NCI-H2029 treated with DMSO at 0.1 percent for 48 hours (cell line): ENCODE measurements at regions not wholly inside any gene's neighbourhood (a gene's known extent, or its start where the extent isn't known, plus 50 kb on each side); places are given as distances from the start of the nearest gene placed in this dataset.

Experiments
- DNase-seq: peaks from one replicate; lab custom pipeline; 2025; lab: John Stamatoyannopoulos, UW

GRCh38 chr3:194769020-194769643 lies 83.4 kb downstream of the FAM43A start:
- peak; percentile 92 for DNase-seq

GRCh38 chr3:194772241-194773000 lies 86.7 kb downstream of the FAM43A start:
- no peak for DNase-seq

GRCh38 chr3:194773216-194773615 lies 87.5 kb downstream of the FAM43A start:
- no peak for DNase-seq

GRCh38 chr3:194773771-194774455 lies 88.2 kb downstream of the FAM43A start:
- no peak for DNase-seq

- DNase-seq, result no peak
Observed at GRCh38 chr3:194775266-194775665, 89.6 kb downstream of the FAM43A start.

- no peak for DNase-seq
Observed at GRCh38 chr3:194775731-194776130, 90.0 kb downstream of the FAM43A start.

GRCh38 chr3:194777729-194778128 lies 92.0 kb downstream of the FAM43A start:
- no peak for DNase-seq

GRCh38 chr3:194779729-194780224 lies 94.1 kb downstream of the FAM43A start:
- no peak for DNase-seq

GRCh38 chr3:194780706-194781105 lies 95.0 kb downstream of the FAM43A start:
- DNase-seq, result no peak

- no peak for DNase-seq
Observed at GRCh38 chr3:194781617-194782016, 95.9 kb downstream of the FAM43A start.

GRCh38 chr3:194782698-194783404 lies 97.2 kb downstream of the FAM43A start:
- peak; percentile 38 for DNase-seq

GRCh38 chr3:194784361-194784760 lies 98.7 kb downstream of the FAM43A start:
- no peak for DNase-seq

GRCh38 chr3:194785315-194785714 lies 99.6 kb downstream of the FAM43A start:
- no peak for DNase-seq

- no peak for DNase-seq
Observed at GRCh38 chr3:194787072-194787471, 101.4 kb downstream of the FAM43A start.

GRCh38 chr3:194787650-194788049 lies 102.0 kb downstream of the FAM43A start:
- DNase-seq, result no peak

- DNase-seq, result no peak
Observed at GRCh38 chr3:194792368-194792767, 106.7 kb downstream of the FAM43A start.

GRCh38 chr3:194797555-194798250 lies 112.0 kb downstream of the FAM43A start:
- no peak for DNase-seq

GRCh38 chr3:194798486-194798885 lies 112.8 kb downstream of the FAM43A start:
- DNase-seq, result no peak

GRCh38 chr3:194800002-194800401 lies 114.3 kb downstream of the FAM43A start:
- no peak for DNase-seq

- no peak for DNase-seq
Observed at GRCh38 chr3:194801461-194802432, 116.1 kb downstream of the FAM43A start.
